ENCODE measurements at regions not wholly inside any gene's neighbourhood (a gene's known extent, or its start where the extent isn't known, plus 50 kb on each side); places are given as distances from the start of the nearest gene placed in this dataset.
A peak's percentile ranks its signal among the peaks of the same experiment; 100 is the strongest.

DNA sequence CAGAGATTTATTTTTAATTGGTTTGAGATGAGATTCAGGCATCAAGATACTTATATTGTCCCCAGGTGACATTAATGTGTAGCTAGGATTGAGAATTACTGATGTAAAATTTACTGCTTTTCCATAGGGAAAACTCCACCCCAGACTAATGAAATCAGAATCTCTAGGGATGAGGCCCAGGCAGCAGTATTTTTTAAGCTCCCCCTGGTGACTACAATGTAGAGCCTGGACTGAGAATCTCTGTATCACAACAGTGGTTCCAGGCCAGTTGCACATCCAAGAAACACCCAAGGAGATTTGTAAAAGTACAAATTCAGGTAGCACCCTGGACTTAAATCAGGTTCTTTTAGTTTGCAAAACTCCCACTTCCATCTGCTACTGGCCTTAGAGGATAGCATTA, 185.7 kb downstream of the MARCHF11 start:
- Histone ChIP-seq H2AFZ (ENCODE audit: control insufficient read depth, low read length) (no peak overlapping the region), H3K4me1 (ENCODE audit: control insufficient read depth, extremely low read depth, insufficient read depth, low read length) (peaks cover 14% of the 10 kb centered on the region), H3K9ac (ENCODE audit: control insufficient read depth, extremely low read depth, insufficient read depth, low read length) (no peak overlapping the region), H3K36me3 (ENCODE audit: control insufficient read depth in 2 of 2, extremely low read depth in 1 of 2, insufficient read depth in 2 of 2, low read length in 2 of 2) (no peaks in the 10 kb centered on the region), H3K9me3 (ENCODE audit: control insufficient read depth, low read depth, low read length) (no peaks in the 10 kb centered on the region), H3K27me3 (ENCODE audit: control insufficient read depth, extremely low read depth, insufficient read depth, low read length) (no peaks in the 10 kb centered on the region), H3K79me2 (ENCODE audit: control insufficient read depth, insufficient read depth, low read length) (no peaks in the 10 kb centered on the region), H3K4me2 (ENCODE audit: control insufficient read depth, extremely low read depth, insufficient read depth, low read depth, low read length) (no peak overlapping the region), H3K9me1 (ENCODE audit: control insufficient read depth, extremely low read depth, insufficient read depth, low read length) (no peaks in the 10 kb centered on the region), H3K4me3 (ENCODE audit: control insufficient read depth in 2 of 3, extremely low read depth in 1 of 3, insufficient read depth in 2 of 3, low read depth in 1 of 3, low read length in 3 of 3) (peak overlapping the region in 1 of 3 experiments; percentile 22), H4K20me1 (ENCODE audit: control insufficient read depth, extremely low read depth, insufficient read depth, low read length) (no peaks in the 10 kb centered on the region), H3K27ac (ENCODE audit: control insufficient read depth, insufficient read depth, low read length) (peak overlapping the region; percentile 31)
- TF ChIP-seq EZH2 (IDR thresholded peaks at IDR 0.05; ENCODE audit: low read length): no peak
- TF ChIP-seq, protein P1, sequence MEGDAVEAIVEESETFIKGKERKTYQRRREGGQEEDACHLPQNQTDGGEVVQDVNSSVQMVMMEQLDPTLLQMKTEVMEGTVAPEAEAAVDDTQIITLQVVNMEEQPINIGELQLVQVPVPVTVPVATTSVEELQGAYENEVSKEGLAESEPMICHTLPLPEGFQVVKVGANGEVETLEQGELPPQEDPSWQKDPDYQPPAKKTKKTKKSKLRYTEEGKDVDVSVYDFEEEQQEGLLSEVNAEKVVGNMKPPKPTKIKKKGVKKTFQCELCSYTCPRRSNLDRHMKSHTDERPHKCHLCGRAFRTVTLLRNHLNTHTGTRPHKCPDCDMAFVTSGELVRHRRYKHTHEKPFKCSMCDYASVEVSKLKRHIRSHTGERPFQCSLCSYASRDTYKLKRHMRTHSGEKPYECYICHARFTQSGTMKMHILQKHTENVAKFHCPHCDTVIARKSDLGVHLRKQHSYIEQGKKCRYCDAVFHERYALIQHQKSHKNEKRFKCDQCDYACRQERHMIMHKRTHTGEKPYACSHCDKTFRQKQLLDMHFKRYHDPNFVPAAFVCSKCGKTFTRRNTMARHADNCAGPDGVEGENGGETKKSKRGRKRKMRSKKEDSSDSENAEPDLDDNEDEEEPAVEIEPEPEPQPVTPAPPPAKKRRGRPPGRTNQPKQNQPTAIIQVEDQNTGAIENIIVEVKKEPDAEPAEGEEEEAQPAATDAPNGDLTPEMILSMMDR (optimal IDR thresholded peaks at IDR 0.05 in 1 of 3, IDR thresholded peaks at IDR 0.05 in 1 of 3, conservative IDR thresholded peaks at IDR 0.05 in 1 of 3; ENCODE audit: extremely low read depth in 1 of 3, insufficient read depth in 2 of 3, low read length in 3 of 3): no peak
- no peak for FAIRE-seq
- no peak for DNase-seq (ENCODE audit: low read depth, low spot score)
- dilution Hi-C loops (cut with MboI; ENCODE audit: extremely low pct_ligation_motif_present, low sequenced_read_pairs): no loop called here

DNA sequence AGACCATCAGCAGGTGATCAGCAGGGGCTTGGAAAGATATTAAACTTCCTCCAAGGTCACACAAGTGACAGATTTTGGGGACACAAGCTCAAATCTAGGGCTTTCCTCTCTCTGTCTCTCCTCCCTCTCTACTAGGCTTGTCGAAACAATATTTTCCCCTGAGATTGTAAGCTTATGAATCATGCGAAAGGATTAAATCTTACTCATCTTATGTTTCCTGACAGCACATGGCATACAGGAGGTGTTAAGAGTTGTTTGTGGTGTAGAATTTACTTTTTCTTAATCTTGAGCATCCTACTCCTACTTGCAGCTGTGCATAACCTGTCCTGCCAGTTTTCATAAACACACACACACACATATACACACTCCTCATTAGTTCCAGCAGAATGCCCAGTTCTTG, 186.3 kb downstream of the MARCHF11 start:
- peak overlapping the region; percentile 1 for H3K9ac ChIP-seq (ENCODE audit: control insufficient read depth, extremely low read depth, insufficient read depth, low read length)
- H2AFZ ChIP-seq (ENCODE audit: control insufficient read depth, low read length): peak overlapping the region; percentile 1
- FAIRE-seq (peak; percentile 90), DNase-seq (ENCODE audit: low read depth, low spot score) (peak; percentile 26)
- peak overlapping the region; percentile 52 for H3K27ac ChIP-seq (ENCODE audit: control insufficient read depth, insufficient read depth, low read length)
- H3K9me1 ChIP-seq (ENCODE audit: control insufficient read depth, extremely low read depth, insufficient read depth, low read length): no peaks in the 10 kb centered on the region
- no peak for TF ChIP-seq EZH2 (IDR thresholded peaks at IDR 0.05; ENCODE audit: low read length)
- TF ChIP-seq, protein P1 (optimal IDR thresholded peaks at IDR 0.05 in 1 of 3, IDR thresholded peaks at IDR 0.05 in 1 of 3, conservative IDR thresholded peaks at IDR 0.05 in 1 of 3; ENCODE audit: extremely low read depth in 1 of 3, insufficient read depth in 2 of 3, low read length in 3 of 3): no peak
- peaks cover 14% of the 10 kb centered on the region for H3K4me1 ChIP-seq (ENCODE audit: control insufficient read depth, extremely low read depth, insufficient read depth, low read length)
- H4K20me1 ChIP-seq (ENCODE audit: control insufficient read depth, extremely low read depth, insufficient read depth, low read length): no peaks in the 10 kb centered on the region
- dilution Hi-C loops (cut with MboI; ENCODE audit: extremely low pct_ligation_motif_present, low sequenced_read_pairs): no loop called here
- H3K27me3 ChIP-seq (ENCODE audit: control insufficient read depth, extremely low read depth, insufficient read depth, low read length): no peaks in the 10 kb centered on the region
- H3K79me2 ChIP-seq (ENCODE audit: control insufficient read depth, insufficient read depth, low read length): no peaks in the 10 kb centered on the region
- H3K36me3 ChIP-seq (ENCODE audit: control insufficient read depth in 2 of 2, extremely low read depth in 1 of 2, insufficient read depth in 2 of 2, low read length in 2 of 2): no peaks in the 10 kb centered on the region
- H3K4me2 ChIP-seq (ENCODE audit: control insufficient read depth, extremely low read depth, insufficient read depth, low read depth, low read length): peak overlapping the region; percentile 17
- no peaks in the 10 kb centered on the region for H3K9me3 ChIP-seq (ENCODE audit: control insufficient read depth, low read depth, low read length)
- H3K4me3 ChIP-seq (ENCODE audit: control insufficient read depth in 2 of 3, extremely low read depth in 1 of 3, insufficient read depth in 2 of 3, low read depth in 1 of 3, low read length in 3 of 3): no peak overlapping the region

Measured in keratinocyte (primary cell).